ENCODE measurements at regions not wholly inside any gene's neighbourhood (a gene's known extent, or its start where the extent isn't known, plus 50 kb on each side); places are given as distances from the start of the nearest gene placed in this dataset.

DNA sequence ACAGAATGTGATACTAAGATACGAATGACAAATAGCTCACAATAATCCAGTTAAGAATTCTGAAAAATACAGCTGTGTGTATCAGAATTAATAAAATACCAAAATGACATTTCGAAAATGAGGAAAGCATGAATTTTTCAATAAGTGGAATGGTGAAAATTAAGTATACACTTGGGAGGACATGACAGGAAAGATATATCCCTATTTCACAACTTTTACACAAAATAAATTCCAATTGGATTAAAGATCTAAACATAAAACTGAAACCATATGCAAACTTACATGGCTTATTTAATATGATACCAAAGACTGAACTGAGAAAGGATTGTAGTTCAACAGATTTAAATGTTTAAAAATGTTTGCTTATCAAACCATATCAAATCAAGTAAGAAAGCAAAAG, 510.4 kb upstream of the ADAMTS5 start:
- TF ChIP-seq POLR2A (IDR thresholded peaks at IDR 0.05) = no peak
- TF ChIP-seq, protein P1, sequence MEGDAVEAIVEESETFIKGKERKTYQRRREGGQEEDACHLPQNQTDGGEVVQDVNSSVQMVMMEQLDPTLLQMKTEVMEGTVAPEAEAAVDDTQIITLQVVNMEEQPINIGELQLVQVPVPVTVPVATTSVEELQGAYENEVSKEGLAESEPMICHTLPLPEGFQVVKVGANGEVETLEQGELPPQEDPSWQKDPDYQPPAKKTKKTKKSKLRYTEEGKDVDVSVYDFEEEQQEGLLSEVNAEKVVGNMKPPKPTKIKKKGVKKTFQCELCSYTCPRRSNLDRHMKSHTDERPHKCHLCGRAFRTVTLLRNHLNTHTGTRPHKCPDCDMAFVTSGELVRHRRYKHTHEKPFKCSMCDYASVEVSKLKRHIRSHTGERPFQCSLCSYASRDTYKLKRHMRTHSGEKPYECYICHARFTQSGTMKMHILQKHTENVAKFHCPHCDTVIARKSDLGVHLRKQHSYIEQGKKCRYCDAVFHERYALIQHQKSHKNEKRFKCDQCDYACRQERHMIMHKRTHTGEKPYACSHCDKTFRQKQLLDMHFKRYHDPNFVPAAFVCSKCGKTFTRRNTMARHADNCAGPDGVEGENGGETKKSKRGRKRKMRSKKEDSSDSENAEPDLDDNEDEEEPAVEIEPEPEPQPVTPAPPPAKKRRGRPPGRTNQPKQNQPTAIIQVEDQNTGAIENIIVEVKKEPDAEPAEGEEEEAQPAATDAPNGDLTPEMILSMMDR (IDR thresholded peaks at IDR 0.05) = no peak
